IPS DF 6.9 (cell line): ENCODE measurements at regions not wholly inside any gene's neighbourhood (a gene's known extent, or its start where the extent isn't known, plus 50 kb on each side); places are given as distances from the start of the nearest gene placed in this dataset.

Experiments used
- DNase-seq: peaks from one replicate; pipeline ENCODE4 v3.0.0-alpha.2; 2013; ENCODE audit warnings: low read depth, low spot score
- H3K27ac ChIP-seq: one replicate; pipeline ENCODE4 v1.5.1; 2013; ENCODE audit warnings: low read length, control low read depth
- H3K27me3 ChIP-seq: 2 replicates; pipeline ENCODE4 v1.6.1; 2013; ENCODE audit warnings: mild to moderate bottlenecking, low read length; ENCODE audit not compliant: control insufficient read depth, insufficient read depth
- H3K36me3 ChIP-seq: 2 replicates; pipeline ENCODE4 v1.6.1; 2013; ENCODE audit warnings: low read length; ENCODE audit not compliant: control insufficient read depth, insufficient read depth
- H3K4me1 ChIP-seq: 2 replicates; pipeline ENCODE4 v1.6.1; 2013; ENCODE audit warnings: low read length; ENCODE audit not compliant: control insufficient read depth, insufficient read depth
- H3K4me3 ChIP-seq: 2 replicates; pipeline ENCODE4 v1.5.1; 2013; ENCODE audit warnings: mild to moderate bottlenecking, low read length
- H3K9me3 ChIP-seq: 2 replicates; pipeline ENCODE4 v1.6.1; 2013; ENCODE audit warnings: low read length, inconsistent platforms; ENCODE audit not compliant: control insufficient read depth, insufficient read depth
- WGBS: extraction: QIAGEN DNeasy Blood & Tissue Kit; methylation state at CpG from one replicate; pipeline ENCODE4 v1.1.7; 2013; ENCODE audit warnings: mixed read lengths, missing lambda C conversion rate; ENCODE audit not compliant: insufficient read length, insufficient coverage; 5-methylcytosine and 5-hydroxymethylcytosine counted together

DNA sequence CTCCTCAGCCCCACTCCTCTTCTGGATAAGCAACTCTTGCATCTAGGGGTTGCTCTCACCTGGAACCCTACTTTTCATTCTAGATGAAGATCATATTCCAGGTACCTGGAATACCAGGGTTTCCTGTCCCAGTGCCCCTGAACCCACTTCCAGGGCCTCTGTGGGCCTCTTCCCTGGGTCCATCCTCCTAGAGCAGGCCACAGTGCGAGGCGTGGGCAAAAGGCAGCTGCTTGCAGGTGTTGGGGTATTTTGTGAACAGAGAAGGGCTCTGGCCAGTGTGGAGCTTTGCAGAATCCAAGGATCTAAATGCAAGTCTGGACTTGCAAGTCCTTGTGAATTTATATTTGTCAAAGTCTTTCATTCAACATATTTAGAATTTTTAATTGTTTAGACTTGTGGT lies 240.4 kb upstream of the POU3F1 start:
- no peaks in the 10 kb centered on the region for H3K36me3 ChIP-seq
- H3K9me3 ChIP-seq: no peaks in the 10 kb centered on the region
- no peak overlapping the region for H3K27ac ChIP-seq
- H3K27me3 ChIP-seq: no peaks in the 10 kb centered on the region
- DNase-seq: no peak
- WGBS: no CpG with 5 or more reads among the region's 2 CpGs
- peaks cover 7% of the 10 kb centered on the region for H3K4me1 ChIP-seq
- H3K4me3 ChIP-seq: no peak overlapping the region

DNA sequence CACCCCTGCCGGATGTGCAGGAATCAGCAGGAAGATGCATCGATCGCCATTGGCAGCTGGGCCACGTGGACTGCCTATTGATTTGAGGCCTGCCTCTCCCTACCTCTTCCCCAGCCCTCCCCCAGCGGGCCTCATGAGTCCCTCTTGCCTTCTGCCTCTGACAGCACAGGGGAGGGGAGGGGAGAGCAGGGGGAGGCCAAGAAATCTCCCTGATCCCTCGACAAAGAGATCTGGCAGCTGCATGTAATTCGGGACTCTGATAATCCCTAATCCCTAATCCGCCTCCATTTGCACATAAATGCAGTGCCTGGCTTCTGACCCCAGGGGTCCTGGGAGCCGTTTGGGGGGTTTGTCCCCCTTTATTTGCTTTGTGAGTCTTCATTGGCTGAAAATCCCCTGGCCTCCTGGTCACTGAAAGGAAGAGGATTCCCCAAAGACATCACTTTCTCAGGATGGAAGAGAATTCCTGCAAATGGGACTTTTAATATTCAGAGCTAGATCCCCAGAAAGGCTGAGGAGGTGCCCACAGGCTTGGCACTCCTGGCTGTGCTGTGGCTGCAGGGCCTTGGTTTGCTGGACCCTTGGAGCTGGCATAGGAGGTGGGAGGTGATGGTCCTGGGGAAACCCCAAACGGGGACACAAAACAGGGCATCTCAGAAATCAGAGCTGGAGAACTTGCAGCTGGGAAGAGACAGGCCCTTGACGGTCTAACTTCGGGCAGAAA lies 239.4 kb upstream of the POU3F1 start:
- Histone ChIP-seq H3K4me1 (peaks cover 5% of the 10 kb centered on the region; the same call in 1 of the 2 replicates), H3K36me3 (no peaks in the 10 kb centered on the region), H3K4me3 (no peak overlapping the region), H3K27ac (no peak overlapping the region), H3K27me3 (no peaks in the 10 kb centered on the region), H3K9me3 (no peaks in the 10 kb centered on the region)
- WGBS: no CpG with 5 or more reads among the region's 12 CpGs
- no peak for DNase-seq

DNA sequence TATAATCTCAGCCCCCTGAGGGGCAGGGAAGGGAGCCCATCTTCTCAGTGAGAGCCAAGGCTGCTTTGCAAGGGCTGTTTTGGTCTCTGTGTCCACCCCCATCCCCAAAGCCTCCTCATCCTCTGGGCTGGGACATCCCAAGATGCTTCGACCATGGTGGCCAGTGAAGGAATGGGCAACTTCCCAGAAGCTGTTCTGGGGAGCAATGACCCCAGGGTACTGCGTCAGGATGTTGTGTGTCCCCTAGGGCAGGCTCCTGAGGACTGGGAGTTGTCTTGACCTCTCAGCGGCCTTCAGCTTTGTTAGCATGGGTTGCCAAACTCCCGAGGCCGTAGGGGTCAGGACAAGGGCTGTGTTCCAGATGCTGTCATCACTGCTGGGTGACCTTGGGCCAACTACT lies 238.4 kb upstream of the POU3F1 start:
- Histone ChIP-seq H3K27me3 (no peaks in the 10 kb centered on the region), H3K4me3 (no peak overlapping the region), H3K4me1 (peaks cover 5% of the 10 kb centered on the region; the same call in 1 of the 2 replicates), H3K27ac (no peak overlapping the region), H3K36me3 (no peaks in the 10 kb centered on the region), H3K9me3 (no peaks in the 10 kb centered on the region)
- no peak for DNase-seq
- no CpG with 5 or more reads among the region's 5 CpGs for WGBS

DNA sequence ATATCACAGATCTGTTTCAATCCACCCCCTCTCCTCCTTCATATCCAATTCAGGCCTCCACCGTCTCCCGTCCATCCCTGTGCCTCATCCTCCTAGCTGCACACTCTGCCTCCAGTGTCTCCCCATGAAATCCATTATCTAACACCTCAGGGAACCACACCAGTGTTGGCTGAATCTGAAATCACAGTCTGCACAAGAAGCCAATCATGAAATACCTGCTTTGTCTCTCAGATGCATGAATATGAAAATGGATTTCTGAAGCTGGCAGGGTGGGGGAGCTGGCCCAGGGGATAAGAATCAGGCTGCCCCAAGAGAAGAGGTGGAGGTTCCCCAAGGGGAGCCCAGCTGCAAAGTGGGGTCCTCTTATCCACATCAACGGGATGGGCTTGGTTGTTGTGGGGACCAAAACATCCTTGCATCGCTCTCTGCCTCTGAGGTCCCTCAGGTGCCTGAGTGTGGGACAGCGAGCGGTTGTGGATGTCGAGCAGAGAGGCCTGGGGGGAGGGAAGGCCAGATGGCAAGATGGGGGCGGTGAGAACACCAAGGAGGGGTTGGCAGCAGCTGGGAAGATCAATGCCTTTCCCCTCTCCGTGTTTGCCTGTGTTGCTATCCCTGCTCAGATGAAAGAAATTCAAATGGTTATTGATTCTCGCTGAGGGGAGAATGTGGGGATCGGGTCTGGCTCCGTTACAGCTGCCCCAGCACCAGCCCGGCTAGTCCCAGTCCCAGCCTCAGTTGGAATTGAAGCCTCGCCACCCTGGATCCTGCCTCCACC lies 237.3 kb upstream of the POU3F1 start:
- Histone ChIP-seq H3K27ac (no peak overlapping the region), H3K36me3 (no peaks in the 10 kb centered on the region), H3K4me3 (no peak overlapping the region), H3K4me1 (peaks cover 5% of the 10 kb centered on the region; the same call in 1 of the 2 replicates), H3K9me3 (no peaks in the 10 kb centered on the region), H3K27me3 (no peaks in the 10 kb centered on the region)
- DNase-seq: no peak
- WGBS: no CpG with 5 or more reads among the region's 14 CpGs

DNA sequence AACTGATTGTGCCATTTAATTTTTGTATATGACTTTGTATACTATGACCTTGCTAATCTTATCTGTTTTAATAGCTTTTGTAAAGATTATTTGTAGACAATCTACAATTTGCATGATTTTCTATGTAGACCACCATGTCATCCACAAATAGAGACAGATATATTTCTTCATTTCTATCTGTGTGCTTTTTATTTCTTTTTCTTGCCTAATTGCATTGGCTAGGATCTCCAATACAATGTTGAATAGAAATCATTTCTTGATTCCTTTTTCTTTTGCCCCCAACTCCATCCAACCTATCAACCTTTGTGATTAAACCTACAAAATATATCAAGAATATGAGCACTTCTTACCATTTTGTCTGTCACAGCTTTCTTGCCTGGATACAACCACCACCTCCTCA lies 232.6 kb upstream of the POU3F1 start:
- no peaks in the 10 kb centered on the region for H3K9me3 ChIP-seq
- no peak for DNase-seq
- H3K4me1 ChIP-seq: no peaks in the 10 kb centered on the region
- H3K36me3 ChIP-seq: no peaks in the 10 kb centered on the region
- H3K27me3 ChIP-seq: no peaks in the 10 kb centered on the region
- H3K27ac ChIP-seq: no peak overlapping the region
- no peak overlapping the region for H3K4me3 ChIP-seq

DNA sequence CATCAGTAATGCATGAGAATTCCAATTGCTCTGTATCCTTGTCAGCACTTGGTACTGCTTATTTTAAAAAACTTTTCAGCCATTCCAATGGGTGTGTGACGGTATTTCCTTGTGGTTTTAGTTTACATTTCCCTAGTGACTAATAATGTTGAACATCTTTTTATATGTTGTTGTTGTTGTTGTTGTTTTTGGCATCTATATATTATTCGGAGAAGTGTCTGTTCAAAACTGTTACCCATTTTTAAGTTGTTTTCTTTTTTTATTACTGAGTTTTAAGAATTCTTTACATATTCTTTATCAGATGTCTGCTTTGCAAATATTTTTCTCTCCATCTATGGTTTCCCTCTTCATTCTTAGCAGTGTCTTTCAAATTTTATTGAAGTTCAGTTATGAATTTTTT lies 231.1 kb upstream of the POU3F1 start:
- no peaks in the 10 kb centered on the region for H3K36me3 ChIP-seq
- no peak for DNase-seq
- H3K4me3 ChIP-seq: no peak overlapping the region
- no peaks in the 10 kb centered on the region for H3K4me1 ChIP-seq
- H3K27ac ChIP-seq: no peak overlapping the region
- H3K9me3 ChIP-seq: no peaks in the 10 kb centered on the region
- no CpG with 5 or more reads among the region's 2 CpGs for WGBS
- H3K27me3 ChIP-seq: no peaks in the 10 kb centered on the region

DNA sequence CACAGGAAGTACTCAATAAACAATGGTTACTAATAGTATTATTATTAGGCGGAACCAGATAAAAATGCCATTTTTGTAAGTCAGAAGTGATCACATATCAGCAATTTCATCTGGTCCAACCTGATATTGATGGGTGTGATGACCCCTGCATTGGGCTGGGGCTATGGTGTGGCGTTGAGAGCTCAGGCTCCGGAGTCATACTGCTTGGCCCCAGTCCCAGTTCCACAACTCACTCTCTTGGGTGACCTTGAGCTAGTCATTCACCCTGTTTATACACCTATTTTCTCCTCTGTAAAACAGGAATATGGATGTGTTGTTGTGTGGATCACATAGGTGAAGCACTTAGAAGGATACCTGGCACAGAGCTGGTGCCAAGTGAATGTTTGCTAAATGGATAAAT lies 229.4 kb upstream of the POU3F1 start:
- no peak overlapping the region for H3K4me3 ChIP-seq
- H3K27ac ChIP-seq: no peak overlapping the region
- H3K27me3 ChIP-seq: no peaks in the 10 kb centered on the region
- DNase-seq: no peak
- no CpG with 5 or more reads among the region's 3 CpGs for WGBS
- no peaks in the 10 kb centered on the region for H3K9me3 ChIP-seq
- no peaks in the 10 kb centered on the region for H3K36me3 ChIP-seq
- peaks cover 2% of the 10 kb centered on the region; the same call in 1 of the 2 replicates for H3K4me1 ChIP-seq

DNA sequence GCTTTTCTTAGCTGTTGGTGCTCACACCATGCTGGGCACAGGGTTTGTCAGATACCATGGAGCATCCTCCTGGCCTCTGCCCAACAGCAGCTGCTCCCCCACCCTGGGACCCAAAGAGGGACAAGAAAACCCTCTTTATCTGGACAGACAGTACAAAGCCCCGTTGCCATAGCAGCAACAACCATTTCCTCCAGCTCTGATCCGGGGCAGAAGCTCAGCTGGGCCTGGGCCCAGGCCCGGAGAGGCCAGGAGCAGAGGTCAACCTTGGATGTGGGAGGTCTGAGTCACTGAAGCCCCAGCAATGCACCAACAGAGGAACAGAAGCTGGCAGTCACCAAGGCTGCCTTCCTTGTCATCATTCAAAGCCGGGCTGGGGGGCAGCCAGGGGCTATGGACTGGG lies 228.4 kb upstream of the POU3F1 start:
- Histone ChIP-seq H3K9me3 (no peaks in the 10 kb centered on the region), H3K4me3 (no peak overlapping the region), H3K27me3 (no peaks in the 10 kb centered on the region), H3K4me1 (peaks cover 3% of the 10 kb centered on the region), H3K27ac (no peak overlapping the region), H3K36me3 (no peaks in the 10 kb centered on the region)
- WGBS: no CpG with 5 or more reads among the region's 4 CpGs
- DNase-seq: no peak

DNA sequence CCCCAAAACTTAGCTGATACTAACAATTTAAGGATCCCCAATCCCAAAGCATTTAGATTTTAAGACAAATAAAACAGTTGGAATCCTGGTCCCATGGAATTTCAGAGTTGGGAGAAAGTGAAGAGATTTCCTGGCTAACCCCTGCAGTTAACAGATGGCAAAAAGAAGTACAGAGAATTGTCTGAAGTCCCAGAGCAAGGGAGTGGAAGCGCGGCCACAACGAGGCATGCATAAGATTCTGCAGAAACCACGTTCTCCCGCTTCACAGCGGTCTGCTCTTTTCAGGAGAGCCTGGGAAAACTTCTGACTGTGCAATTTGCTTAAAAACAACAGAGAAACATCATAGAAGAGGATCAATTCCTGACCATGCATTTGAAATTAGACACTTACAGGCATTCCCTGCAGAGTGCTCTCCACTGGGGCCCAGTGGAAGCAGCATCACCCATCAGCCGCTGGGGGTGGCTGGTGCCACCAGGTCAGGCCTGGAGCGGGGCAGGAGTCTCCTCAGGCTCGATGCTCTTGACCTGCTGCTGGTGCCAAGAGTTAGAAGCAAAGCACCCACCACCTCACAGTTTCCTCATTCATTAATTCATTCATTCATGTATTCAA lies 226.7 kb upstream of the POU3F1 start:
- Histone ChIP-seq H3K4me3 (no peak overlapping the region), H3K27ac (no peak overlapping the region), H3K4me1 (peaks cover 6% of the 10 kb centered on the region), H3K36me3 (no peaks in the 10 kb centered on the region), H3K27me3 (no peaks in the 10 kb centered on the region), H3K9me3 (no peaks in the 10 kb centered on the region)
- no peak for DNase-seq
- no CpG with 5 or more reads among the region's 9 CpGs for WGBS

DNA sequence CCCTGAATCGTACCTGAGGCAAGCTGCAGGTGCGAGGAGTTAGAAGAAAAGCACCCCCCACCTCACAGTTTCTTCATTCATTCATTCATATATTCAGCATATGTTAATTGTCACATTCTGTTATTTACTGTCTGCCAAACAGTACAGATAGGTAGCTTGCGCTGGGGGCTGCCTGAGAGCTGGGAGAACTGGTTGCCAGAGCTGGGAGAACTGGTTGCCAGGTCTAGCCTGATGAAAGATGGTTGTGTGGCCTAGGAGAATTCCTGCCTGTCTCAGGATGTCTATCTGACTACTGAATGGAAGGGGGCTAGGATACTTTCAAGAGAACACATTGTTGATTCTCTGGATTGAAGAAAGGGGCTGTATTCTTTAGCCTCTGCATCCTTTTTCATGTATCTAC lies 225.9 kb upstream of the POU3F1 start:
- H3K9me3 ChIP-seq: no peaks in the 10 kb centered on the region
- no peak for DNase-seq
- H3K4me3 ChIP-seq: no peak overlapping the region
- H3K36me3 ChIP-seq: no peaks in the 10 kb centered on the region
- no peaks in the 10 kb centered on the region for H3K27me3 ChIP-seq
- WGBS: no CpG with 5 or more reads among the region's 3 CpGs
- H3K27ac ChIP-seq: no peak overlapping the region
- H3K4me1 ChIP-seq: peaks cover 7% of the 10 kb centered on the region
